KBM-7 (cell line): ENCODE measurements at regions not wholly inside any gene's neighbourhood (a gene's known extent, or its start where the extent isn't known, plus 50 kb on each side); places are given as distances from the start of the nearest gene placed in this dataset.

Experiments
- DNase-seq: peaks from one replicate; pipeline ENCODE4 v3.0.0-alpha.2; 2015
- in situ Hi-C: fragments of 300-500 bp; cut with MboI; formaldehyde crosslinking; loops from 2 replicates; pipeline ENCODE4 v1.14.3; 2020; ENCODE audit warnings: low sequenced_read_pairs, low pct_unique_long_range_greater_than_20kb, mixed read lengths

DNA sequence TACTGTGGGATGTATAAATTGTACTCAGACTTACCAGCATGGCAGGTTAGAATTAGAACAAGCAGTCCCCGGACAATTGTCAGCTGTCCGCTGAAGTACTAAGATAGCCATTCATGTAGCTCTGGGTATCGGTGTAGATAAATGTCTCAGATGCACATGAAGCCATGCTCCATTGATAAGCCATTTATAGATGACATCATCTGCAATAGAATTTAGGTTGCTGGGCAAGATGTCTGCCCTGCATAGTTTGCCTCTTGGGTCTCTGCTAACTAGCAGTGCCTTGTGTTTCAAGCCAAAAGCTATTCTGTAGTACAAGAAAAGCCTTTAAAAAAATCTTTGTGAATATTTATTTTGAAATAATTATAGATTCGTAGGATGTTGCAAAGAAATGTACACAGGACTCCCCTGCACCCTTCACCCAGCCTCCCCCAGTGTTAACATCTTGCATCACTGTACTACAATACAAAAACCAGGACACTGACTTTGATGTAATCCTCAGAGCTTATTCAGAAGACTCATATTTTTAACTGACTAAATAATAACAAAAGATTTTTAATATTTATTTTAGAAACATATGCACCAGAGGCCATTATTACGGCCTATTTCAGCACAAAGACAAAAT is 220.6 kb upstream of the THRB start:
- in situ Hi-C loops = no loop called here
- DNase-seq = no peak

DNA sequence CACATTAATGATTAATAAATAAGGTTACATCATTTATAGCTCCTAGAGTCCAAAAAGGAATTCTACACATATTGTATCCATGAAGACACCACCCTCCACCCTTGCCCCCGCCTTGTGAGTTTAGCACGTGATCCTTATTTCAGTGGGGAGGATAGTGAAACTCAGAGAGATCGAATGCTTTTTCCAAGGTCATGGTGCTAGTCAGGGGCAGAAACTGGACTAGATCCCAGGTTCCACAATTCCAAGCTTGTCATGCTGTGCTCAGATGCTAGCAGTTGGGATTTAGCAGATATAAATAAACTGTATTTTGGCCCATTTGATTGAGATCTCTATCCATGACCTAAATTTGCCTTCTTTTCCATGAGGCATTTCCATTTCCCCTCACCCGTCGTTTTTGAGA is 227.4 kb upstream of the THRB start:
- in situ Hi-C loops = no loop called here
- DNase-seq = no peak

DNA sequence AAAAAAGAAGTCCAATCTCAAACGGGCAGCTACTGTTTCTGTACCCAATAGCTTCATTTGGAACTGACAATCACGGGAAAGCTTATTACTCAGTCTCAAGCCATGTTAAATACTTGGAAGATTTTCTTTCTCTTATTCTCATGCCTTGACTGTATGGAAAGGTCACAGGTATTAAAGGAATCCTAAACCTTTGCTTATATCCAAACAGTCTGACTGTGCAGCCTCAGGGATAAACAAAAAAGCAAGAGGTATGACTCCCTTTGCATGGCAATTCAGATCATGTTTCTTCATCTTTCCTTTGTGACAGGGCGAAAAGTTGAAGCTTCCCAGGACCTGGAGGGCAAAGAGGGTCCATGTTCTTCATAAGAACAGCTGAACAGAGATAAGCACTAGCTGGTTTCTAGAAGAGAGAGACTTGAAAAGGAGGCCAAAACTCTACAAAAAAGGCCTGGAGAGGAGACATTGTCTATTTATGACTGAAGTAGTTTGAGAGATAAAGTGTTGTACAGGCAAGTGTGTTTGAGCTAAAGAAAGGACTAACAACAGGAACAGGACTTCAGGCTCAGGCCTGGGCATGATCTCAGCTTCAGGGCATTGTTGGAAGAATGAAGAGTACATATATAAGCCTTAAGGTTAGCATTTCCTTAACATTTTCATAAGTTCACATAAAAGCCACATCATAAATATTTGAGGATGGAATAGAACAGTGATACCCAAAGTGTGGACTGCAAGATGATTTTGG is 231.0 kb upstream of the THRB start:
- in situ Hi-C loops = no loop called here

GRCh38 chr3:24726423-24726822 is 231.8 kb upstream of the THRB start:
- in situ Hi-C loops = no loop called here
- DNase-seq = no peak

More for the DNA sequence above, 231.0 kb upstream of the THRB start:
- DNase-seq = no peak

GRCh38 chr3:24730173-24730572 is 235.5 kb upstream of the THRB start:
- DNase-seq = no peak
- in situ Hi-C loops = no loop called here

GRCh38 chr3:24734019-24734418 is 239.4 kb upstream of the THRB start:
- no peak for DNase-seq
- in situ Hi-C loops = no loop called here

- DNase-seq = no peak
- in situ Hi-C loops = no loop called here
These were observed 242.1 kb upstream of the THRB start for GRCh38 chr3:24736701-24737100.

DNA sequence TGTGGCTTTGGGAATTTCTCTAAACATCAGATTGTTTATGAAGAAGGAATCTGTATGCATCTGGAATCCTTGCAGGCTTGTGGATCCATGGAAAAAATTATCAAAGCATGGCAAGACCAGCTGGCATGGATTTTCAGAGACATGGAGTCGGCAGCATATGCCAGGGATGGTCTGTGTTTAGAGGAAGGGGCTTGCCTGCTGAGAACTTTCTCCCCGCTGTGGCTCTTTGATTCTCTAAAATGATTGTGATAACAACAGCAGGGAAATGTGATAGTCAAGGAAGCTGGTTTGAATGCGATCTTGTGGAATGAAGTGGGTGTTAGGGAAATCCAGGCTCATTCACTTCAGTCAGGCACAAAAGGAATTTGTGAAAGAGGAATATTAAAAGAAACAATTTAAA is 245.7 kb upstream of the THRB start:
- in situ Hi-C loops = no loop called here
- no peak for DNase-seq

DNA sequence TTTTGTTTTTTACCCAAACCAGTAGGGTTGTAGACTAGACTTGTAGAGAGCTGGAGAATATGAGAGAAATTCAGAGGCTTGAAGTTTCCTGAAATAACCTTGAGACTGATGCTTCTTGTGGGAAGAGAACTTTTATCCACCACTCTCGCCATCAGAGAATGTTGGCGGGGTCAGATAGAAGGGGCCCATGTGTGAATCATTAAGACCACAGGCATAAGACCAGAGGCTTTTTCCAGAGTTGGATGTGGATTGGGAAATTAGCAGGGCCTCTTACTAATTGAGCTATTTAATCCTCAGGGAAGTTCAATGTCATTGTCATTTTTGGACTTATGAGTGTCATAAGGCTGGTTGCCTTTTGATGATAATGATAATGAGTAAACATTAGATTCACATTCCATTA is 246.9 kb upstream of the THRB start:
- in situ Hi-C loops = no loop called here
- DNase-seq = no peak

- in situ Hi-C loops = no loop called here
- DNase-seq = no peak
These were observed 253.9 kb upstream of the THRB start for GRCh38 chr3:24748520-24748919.

GRCh38 chr3:24751020-24751419 is 256.4 kb upstream of the THRB start:
- in situ Hi-C loops = no loop called here
- no peak for DNase-seq

DNA sequence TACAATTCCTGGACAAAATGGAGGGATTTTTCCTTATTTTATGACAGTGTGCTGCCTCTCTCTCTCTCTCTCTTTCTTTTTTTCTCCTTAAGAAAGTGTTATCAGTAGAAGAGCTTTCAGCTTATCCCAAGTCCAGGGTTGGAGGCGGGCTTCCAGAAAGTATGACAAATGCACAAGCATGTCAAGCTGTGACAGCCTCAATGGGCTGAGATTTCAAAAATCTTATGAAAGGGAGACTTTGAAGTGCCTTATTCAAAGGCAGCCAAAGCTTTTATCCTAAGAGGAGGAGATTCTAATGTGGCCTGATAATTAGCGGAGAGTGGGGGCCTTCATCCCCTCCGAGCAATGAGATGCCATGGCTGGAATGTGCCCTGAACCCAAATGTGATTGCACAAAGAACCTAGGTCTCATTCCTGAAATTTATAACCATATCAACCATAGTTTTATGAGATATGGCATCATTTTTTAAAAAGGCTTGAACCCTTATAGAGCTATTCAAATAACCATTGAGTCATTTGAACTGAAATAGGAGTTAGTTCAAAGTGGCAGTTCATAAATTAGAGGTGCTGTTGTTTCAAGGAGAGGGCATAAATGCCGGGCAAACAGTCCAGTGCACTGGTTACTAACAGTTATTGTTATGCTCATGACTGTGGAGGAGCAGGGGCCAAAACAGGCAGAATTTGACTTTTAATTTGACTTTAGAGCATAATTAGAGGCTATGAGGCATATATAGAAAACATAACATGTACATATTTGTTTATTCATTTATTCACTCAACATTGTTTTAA is 261.6 kb upstream of the THRB start:
- in situ Hi-C loops = no loop called here
- no peak for DNase-seq

- DNase-seq = no peak
- in situ Hi-C loops = no loop called here
These were observed 268.7 kb upstream of the THRB start for GRCh38 chr3:24763393-24763792.

DNA sequence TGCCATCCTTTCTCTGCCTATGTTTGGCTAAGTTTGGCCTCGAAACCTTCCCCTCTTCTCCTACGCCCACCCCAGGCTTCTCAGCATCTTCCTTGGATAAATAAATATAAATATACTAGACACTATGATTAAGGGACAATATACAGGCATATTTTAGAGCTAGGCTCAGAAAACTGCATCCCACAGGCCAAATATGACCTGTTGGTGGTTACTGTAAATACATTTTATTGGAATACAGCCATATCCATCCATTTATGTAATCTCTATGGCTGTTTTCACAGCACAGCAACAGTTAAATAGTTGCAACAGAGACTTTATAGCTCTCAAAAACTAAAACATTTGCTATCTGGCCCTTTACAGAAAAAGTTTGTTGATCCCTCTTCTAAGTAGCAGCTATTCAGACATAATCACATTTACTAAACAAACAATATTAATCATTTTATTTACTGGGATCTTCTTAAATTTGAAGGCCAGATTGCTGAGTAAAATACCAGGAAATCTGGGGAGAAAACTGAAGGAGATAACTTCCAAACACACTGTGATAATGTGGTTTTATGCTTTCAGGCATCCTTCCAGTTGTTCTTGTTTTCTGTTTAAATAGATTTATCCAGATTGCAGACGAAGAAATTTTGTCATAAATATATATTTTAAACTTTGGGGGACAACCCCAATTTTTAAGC is 269.7 kb upstream of the THRB start:
- no peak for DNase-seq
- in situ Hi-C loops = no loop called here

GRCh38 chr3:24765399-24765798 is 270.7 kb upstream of the THRB start:
- no peak for DNase-seq
- in situ Hi-C loops = no loop called here

DNA sequence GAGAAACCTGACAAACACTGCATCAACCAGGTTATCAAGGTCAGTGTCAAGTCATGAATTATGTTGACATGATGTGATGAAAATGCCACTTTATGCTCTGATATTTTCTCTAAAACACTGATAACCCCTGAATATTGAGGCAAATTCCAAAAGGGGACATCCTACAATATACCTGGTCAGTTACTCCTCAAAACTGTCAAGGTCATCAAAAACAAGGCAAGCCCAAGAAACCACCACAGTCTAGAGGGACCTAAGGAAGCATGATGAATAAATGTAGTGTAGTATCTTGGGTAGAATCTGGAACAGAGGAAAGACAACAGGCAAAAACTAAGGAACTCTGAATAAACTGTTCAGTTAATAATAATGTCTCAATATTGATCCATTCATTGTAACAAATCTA is 275.3 kb upstream of the THRB start:
- in situ Hi-C loops = no loop called here
- DNase-seq = no peak

DNA sequence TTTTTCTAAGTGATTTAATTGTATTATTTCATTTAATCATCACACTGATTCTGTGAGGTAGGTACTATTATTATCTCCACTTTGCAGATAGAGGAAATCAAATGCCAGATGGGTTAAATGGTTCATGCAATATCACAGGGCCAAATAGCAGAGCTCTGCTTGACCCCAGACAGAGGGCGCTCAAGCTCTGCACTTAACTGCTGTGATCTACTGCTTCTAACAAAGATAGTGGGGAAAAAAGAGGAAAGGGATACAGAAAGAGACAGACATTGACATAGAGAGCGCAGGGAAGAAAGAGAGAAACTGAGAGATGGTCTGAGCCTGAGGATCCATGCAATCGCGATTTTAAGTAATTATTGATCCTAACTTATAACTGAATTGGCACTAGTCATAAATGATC is 279.1 kb upstream of the THRB start:
- in situ Hi-C loops = no loop called here

DNA sequence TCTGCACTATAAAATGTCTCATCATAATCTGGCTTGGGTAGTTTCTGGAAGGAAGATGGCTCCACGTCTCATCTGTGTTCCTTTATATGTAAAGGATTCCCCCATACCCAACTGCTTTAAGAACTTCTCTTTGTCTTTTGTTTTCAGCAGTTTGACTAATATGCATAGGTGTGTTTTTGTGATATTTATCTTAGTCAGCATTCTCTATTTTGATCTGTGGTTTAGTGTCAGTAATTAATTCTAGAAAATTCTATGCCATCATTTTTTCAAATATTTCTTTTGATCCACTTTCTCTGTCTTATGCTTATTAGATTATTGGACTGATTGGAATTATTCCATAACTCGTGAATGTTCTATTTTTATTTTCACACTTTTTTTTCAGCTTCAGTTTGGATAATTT is 286.3 kb upstream of the THRB start:
- DNase-seq = no peak

More for the DNA sequence above, 279.1 kb upstream of the THRB start:
- DNase-seq = peak; percentile 54

DNA sequence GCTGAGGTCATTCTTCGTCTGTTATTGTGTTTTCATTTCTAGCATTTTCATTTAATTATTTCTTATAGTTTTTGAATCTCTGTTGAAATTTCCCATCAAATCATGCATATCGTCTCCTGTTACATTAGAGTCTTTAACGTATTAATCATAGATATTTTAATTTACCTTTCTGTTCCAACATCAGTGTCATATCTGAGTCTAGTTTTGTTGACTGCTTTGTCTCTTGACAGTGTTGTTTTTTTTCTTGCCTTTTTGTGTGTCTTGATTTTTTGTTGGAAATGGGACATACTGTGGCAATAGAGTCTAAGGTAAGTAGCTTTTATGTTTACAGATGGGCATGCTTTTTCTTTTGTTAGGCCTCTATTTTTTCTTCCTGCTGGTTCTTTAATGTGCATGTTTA is 286.8 kb upstream of the THRB start:
- in situ Hi-C loops = no loop called here
- no peak for DNase-seq

More for the DNA sequence above, 286.3 kb upstream of the THRB start:
- in situ Hi-C loops = no loop called here

DNA sequence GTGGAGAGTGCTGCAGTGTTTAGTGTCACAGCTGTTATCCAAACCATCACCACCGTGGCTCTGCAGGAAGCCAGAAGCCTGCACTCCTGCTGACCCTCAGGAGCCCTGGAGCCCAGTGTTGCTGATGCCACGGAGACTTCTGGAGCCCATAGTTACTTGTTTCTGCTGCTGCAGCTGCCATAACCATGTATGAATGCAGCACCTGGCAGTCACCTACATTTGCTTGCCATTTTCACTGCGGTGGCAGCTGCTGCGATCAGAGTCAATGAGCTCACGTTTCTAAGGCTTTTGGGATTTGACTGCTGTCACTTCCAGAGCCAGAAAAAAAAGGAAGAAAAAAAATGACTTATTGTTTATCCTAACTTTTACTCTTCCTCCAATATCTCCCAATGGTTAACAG is 299.2 kb upstream of the THRB start:
- DNase-seq = no peak
- in situ Hi-C loops = no loop called here
